ENCODE measurements at regions not wholly inside any gene's neighbourhood (a gene's known extent, or its start where the extent isn't known, plus 50 kb on each side); places are given as distances from the start of the nearest gene placed in this dataset.

DNA sequence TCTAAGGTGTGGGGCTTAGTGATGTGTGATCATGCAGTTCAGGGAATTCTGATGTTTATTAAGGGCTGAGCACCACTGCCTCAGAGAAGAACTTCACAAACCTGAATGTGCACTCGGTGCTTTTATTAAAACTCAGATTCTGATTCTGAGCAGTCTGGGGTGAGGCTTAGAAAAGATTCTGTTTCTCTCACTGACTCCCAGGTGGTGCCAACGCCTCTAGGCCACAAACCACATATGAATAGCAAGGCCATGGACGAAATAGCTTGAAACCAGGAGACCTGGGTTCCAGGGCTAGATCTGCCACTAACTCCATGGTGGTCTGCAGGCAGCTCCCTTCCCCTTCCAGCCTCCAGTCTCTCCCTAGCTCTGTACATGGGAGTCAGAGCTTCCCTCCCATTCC lies 169.1 kb downstream of the HS3ST3B1 start:
- H3K9me3 Mint-ChIP-seq = peaks cover 15% of the 10 kb centered on the region
- H3K4me3 Mint-ChIP-seq = no peak overlapping the region
- TF ChIP-seq, protein P1, sequence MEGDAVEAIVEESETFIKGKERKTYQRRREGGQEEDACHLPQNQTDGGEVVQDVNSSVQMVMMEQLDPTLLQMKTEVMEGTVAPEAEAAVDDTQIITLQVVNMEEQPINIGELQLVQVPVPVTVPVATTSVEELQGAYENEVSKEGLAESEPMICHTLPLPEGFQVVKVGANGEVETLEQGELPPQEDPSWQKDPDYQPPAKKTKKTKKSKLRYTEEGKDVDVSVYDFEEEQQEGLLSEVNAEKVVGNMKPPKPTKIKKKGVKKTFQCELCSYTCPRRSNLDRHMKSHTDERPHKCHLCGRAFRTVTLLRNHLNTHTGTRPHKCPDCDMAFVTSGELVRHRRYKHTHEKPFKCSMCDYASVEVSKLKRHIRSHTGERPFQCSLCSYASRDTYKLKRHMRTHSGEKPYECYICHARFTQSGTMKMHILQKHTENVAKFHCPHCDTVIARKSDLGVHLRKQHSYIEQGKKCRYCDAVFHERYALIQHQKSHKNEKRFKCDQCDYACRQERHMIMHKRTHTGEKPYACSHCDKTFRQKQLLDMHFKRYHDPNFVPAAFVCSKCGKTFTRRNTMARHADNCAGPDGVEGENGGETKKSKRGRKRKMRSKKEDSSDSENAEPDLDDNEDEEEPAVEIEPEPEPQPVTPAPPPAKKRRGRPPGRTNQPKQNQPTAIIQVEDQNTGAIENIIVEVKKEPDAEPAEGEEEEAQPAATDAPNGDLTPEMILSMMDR (IDR thresholded peaks at IDR 0.05) = no peak
- TF ChIP-seq PRRX2 (CRISPR knock-in tag; IDR thresholded peaks at IDR 0.05) (no peak), RELA (CRISPR knock-in tag; IDR thresholded peaks at IDR 0.05; ENCODE audit: borderline replicate concordance) (no peak), FOXK1 (CRISPR knock-in tag; IDR thresholded peaks at IDR 0.05) (no peak), TEAD4 (CRISPR knock-in tag; IDR thresholded peaks at IDR 0.05) (no peak)
- TF ChIP-seq, protein P2, sequence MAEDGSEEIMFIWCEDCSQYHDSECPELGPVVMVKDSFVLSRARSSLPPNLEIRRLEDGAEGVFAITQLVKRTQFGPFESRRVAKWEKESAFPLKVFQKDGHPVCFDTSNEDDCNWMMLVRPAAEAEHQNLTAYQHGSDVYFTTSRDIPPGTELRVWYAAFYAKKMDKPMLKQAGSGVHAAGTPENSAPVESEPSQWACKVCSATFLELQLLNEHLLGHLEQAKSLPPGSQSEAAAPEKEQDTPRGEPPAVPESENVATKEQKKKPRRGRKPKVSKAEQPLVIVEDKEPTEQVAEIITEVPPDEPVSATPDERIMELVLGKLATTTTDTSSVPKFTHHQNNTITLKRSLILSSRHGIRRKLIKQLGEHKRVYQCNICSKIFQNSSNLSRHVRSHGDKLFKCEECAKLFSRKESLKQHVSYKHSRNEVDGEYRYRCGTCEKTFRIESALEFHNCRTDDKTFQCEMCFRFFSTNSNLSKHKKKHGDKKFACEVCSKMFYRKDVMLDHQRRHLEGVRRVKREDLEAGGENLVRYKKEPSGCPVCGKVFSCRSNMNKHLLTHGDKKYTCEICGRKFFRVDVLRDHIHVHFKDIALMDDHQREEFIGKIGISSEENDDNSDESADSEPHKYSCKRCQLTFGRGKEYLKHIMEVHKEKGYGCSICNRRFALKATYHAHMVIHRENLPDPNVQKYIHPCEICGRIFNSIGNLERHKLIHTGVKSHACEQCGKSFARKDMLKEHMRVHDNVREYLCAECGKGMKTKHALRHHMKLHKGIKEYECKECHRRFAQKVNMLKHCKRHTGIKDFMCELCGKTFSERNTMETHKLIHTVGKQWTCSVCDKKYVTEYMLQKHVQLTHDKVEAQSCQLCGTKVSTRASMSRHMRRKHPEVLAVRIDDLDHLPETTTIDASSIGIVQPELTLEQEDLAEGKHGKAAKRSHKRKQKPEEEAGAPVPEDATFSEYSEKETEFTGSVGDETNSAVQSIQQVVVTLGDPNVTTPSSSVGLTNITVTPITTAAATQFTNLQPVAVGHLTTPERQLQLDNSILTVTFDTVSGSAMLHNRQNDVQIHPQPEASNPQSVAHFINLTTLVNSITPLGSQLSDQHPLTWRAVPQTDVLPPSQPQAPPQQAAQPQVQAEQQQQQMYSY (CRISPR knock-in tag; IDR thresholded peaks at IDR 0.05) = no peak
- TF ChIP-seq, protein P3, sequence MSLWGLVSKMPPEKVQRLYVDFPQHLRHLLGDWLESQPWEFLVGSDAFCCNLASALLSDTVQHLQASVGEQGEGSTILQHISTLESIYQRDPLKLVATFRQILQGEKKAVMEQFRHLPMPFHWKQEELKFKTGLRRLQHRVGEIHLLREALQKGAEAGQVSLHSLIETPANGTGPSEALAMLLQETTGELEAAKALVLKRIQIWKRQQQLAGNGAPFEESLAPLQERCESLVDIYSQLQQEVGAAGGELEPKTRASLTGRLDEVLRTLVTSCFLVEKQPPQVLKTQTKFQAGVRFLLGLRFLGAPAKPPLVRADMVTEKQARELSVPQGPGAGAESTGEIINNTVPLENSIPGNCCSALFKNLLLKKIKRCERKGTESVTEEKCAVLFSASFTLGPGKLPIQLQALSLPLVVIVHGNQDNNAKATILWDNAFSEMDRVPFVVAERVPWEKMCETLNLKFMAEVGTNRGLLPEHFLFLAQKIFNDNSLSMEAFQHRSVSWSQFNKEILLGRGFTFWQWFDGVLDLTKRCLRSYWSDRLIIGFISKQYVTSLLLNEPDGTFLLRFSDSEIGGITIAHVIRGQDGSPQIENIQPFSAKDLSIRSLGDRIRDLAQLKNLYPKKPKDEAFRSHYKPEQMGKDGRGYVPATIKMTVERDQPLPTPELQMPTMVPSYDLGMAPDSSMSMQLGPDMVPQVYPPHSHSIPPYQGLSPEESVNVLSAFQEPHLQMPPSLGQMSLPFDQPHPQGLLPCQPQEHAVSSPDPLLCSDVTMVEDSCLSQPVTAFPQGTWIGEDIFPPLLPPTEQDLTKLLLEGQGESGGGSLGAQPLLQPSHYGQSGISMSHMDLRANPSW (CRISPR knock-in tag; conservative IDR thresholded peaks at IDR 0.05; ENCODE audit: low read depth) = no peak
- peaks cover 6% of the 10 kb centered on the region for H3K4me1 Mint-ChIP-seq
- no peak overlapping the region for H3K27ac Mint-ChIP-seq
- ChIA-PET CTCF (no interaction called here), POLR2A (no interaction called here)
- no peak for DNase-seq (ENCODE audit: low spot score)
- ATAC-seq = no peak
- H3K27me3 Mint-ChIP-seq (ENCODE audit: low read depth) = no peaks in the 10 kb centered on the region
- H3K36me3 Mint-ChIP-seq = no peaks in the 10 kb centered on the region

DNA sequence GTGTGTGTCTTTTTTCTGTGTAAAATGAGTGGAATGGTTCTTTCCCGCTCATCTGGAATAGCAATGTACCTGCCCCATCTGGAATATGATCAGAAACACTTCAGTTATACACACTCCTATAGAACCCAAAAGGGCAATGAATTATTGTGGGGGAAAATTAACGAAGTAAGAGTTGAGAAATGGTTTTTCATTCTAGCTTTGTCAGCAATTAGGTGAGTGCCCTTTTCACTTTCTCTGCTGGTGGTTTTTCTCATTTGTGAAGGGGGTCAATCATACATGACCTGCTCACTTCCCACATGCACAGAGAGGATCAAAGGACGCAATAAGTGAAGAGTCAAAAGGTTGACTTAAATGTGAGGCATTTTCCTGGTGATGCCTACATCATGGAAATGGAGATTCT lies 168.0 kb downstream of the HS3ST3B1 start:
- Mint-ChIP-seq H3K9me3 (peaks cover 15% of the 10 kb centered on the region), H3K36me3 (no peaks in the 10 kb centered on the region), H3K4me1 (peaks cover 6% of the 10 kb centered on the region), H3K4me3 (no peak overlapping the region), H3K27me3 (ENCODE audit: low read depth) (no peaks in the 10 kb centered on the region), H3K27ac (no peak overlapping the region)
- ChIA-PET POLR2A (no interaction called here), CTCF (no interaction called here)
- ATAC-seq (no peak), DNase-seq (ENCODE audit: low spot score) (no peak)
- TF ChIP-seq MYBL2 (CRISPR knock-in tag; IDR thresholded peaks at IDR 0.05) = no peak
- no peak for TF ChIP-seq TCF7 (CRISPR knock-in tag; IDR thresholded peaks at IDR 0.05; ENCODE audit: low read depth)
- no peak for TF ChIP-seq NR2C2 (CRISPR knock-in tag; IDR thresholded peaks at IDR 0.05)
- TF ChIP-seq, protein P4, sequence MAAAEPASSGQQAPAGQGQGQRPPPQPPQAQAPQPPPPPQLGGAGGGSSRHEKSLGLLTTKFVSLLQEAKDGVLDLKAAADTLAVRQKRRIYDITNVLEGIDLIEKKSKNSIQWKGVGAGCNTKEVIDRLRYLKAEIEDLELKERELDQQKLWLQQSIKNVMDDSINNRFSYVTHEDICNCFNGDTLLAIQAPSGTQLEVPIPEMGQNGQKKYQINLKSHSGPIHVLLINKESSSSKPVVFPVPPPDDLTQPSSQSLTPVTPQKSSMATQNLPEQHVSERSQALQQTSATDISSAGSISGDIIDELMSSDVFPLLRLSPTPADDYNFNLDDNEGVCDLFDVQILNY (CRISPR knock-in tag; IDR thresholded peaks at IDR 0.05) = no peak
- TF ChIP-seq ZBTB21 (CRISPR knock-in tag; IDR thresholded peaks at IDR 0.05; ENCODE audit: borderline replicate concordance) = no peak
- TF ChIP-seq, protein P5, sequence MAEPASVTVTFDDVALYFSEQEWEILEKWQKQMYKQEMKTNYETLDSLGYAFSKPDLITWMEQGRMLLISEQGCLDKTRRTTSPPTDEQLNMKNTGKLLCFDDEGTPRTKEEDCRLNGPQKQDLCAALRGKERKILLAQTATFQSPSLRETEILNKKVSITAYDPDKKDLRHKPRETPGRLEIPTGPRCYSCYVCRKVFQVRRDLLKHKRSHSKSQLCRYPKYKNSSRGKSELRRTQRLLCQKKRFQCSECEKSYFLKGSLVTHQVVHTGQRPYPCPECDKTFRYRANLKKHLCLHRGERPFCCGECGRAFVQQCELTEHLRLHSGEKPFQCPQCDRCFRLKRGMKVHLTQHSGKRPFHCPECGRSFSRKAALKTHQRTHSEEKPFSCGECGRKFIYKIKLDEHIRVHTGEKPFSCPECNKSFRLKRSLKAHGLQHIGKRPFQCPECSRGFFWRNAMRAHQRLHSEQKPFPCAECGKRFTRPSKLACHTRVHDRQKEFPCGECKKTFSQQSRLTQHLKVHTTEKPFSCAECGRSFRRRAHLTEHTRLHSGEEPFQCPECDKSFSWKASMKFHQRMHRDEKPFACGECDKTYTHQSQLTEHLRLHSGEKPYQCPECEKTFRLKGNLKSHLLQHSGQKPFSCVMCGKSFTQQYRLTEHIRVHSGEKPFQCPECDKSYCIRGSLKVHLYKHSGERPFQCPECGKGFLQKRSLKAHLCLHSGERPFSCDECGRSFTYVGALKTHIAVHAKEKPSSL (CRISPR knock-in tag; conservative IDR thresholded peaks at IDR 0.05) = no peak
- TF ChIP-seq, protein P6, sequence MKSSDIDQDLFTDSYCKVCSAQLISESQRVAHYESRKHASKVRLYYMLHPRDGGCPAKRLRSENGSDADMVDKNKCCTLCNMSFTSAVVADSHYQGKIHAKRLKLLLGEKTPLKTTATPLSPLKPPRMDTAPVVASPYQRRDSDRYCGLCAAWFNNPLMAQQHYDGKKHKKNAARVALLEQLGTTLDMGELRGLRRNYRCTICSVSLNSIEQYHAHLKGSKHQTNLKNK (CRISPR knock-in tag; IDR thresholded peaks at IDR 0.05) = no peak
- no peak for TF ChIP-seq ZNF317 (CRISPR knock-in tag; IDR thresholded peaks at IDR 0.05; ENCODE audit: borderline replicate concordance, low read depth)
- TF ChIP-seq TP53 (CRISPR knock-in tag; IDR thresholded peaks at IDR 0.05) = no peak
- TF ChIP-seq, protein P7, sequence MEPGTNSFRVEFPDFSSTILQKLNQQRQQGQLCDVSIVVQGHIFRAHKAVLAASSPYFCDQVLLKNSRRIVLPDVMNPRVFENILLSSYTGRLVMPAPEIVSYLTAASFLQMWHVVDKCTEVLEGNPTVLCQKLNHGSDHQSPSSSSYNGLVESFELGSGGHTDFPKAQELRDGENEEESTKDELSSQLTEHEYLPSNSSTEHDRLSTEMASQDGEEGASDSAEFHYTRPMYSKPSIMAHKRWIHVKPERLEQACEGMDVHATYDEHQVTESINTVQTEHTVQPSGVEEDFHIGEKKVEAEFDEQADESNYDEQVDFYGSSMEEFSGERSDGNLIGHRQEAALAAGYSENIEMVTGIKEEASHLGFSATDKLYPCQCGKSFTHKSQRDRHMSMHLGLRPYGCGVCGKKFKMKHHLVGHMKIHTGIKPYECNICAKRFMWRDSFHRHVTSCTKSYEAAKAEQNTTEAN (CRISPR knock-in tag; IDR thresholded peaks at IDR 0.05) = no peak

Measured in WTC11 (cell line).